Inferior parietal cortex (tissue), 1 donor: ENCODE measurements at regions not wholly inside any gene's neighbourhood (a gene's known extent, or its start where the extent isn't known, plus 50 kb on each side); places are given as distances from the start of the nearest gene placed in this dataset.

ENCODE experiments used
- DNase-seq: peaks from one replicate; pipeline ENCODE4 v3.0.0-alpha.2; 2016; ENCODE audit errors: extremely low spot score

DNA sequence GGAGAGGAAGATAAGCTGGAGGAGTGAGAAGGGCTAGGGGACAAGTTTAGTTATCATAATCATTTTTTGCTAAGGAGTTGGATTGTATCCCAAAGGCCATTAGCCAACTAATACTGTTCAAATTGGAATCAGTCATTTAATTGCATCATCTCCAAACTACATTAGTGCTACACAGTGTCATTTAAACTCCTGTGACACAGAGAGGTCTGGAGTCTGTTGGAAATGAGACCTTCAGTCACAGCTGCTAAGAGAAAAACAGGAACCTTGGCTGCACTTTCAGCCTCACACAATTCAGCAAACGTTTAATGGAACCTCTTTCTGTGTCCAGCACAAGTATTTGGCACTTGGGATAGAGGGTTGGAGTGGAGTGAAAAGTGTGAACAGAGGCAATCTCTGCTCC lies 175.5 kb upstream of the MGAT5 start:
- no peak for DNase-seq

DNA sequence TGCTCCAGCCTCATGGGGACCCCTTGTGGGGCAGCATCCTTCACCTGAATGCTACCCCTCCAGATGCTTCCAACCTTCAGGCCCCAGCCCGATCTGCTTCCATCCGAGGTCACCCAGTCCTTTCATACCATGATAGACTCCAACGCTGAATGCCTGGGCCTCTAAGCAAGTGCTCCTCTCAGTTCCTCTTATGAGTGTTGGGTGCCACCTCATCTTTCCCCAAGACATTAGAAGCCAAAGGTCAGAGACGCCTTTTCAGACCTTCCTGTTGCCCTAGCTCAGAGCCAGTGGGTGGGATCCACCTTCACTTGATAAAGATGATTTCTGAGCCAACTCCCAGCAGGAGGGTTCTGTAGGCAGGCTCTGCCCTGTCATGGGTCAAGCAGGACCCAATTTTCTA lies 174.5 kb upstream of the MGAT5 start:
- no peak for DNase-seq

DNA sequence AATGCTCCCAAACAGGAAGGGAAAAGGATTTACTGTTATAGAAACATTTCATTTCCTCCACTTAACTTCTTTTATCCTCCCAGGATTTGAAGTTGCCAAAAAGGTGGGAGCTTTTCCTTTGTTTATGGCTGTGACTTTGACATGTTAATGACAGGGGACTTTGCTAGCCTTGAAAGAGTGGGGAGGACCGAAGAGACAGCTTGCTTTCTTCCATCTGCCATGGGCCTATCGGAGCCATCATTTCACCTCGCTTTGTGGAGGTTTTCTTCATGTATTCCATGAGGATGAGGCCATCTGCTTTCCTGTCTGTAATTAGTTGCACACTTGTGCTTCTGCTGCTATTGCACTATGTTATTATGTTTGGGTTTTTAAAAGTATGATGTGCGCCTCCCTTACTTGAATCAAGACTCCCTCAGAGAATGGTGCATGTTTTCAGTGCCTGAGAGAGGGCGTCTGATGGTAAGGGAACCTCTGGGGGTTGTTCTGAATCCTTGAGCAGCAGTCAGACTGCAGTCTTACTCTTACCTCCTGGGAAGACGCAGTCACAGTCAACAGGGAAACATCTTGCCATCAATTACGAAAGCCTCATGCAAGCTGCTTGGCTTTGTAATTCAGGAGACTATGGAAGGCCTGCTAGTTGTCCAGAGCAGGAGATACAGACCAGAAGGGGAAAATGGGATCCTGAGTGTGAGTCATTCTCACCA lies 173.3 kb upstream of the MGAT5 start:
- no peak for DNase-seq

DNA sequence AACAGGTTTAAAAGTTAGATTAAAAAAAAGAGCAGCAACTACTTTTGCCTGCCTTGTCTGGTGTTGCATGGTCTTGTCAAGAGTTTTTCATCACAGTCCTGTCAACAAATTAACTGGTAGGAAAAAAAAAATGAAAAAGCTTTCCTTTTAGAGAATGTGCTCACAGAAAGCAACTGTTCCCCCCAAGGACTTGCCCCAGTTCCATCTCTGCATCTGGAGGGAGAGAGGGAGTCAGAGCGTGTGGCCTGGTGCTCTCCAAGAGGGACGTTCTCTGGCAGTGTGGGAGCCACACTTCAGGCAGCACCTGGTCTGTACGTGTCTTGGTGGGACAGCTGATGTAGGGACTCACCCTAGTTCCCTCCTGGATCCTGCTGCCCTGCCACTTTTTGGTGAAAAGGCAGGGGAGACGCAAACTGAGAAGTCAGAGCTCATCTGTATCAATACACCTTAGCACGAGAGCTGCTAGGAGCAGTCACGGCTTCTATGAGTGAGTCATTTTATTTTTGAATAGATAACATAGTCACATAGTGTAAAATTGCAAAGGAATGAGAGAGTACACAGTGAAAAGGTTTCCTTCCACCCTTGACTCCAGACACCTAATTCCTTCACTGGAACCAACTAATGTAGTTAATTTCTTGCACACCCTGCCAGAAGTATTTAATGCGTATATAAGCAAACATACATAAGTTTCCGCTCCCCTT lies 172.5 kb upstream of the MGAT5 start:
- no peak for DNase-seq

DNA sequence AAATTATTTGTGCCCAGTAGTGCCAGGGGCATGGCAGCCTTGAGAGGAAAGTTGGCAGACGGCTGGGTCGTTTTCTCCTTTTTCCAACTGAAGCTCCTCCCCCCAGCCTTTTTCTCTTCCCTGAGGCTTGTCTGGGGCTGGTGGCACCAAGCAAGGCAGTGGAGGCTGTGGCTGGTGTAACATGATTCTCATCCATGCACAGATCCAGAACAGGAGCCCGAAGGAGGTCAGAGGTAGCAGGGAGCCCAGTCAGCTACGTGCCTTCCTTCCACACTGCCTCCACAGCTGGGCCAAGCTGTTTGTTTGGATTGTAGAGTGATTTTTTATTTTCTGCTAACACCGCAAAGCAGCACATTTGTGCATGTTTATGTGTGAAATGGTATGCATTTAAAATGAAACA lies 170.3 kb upstream of the MGAT5 start:
- DNase-seq = no peak

DNA sequence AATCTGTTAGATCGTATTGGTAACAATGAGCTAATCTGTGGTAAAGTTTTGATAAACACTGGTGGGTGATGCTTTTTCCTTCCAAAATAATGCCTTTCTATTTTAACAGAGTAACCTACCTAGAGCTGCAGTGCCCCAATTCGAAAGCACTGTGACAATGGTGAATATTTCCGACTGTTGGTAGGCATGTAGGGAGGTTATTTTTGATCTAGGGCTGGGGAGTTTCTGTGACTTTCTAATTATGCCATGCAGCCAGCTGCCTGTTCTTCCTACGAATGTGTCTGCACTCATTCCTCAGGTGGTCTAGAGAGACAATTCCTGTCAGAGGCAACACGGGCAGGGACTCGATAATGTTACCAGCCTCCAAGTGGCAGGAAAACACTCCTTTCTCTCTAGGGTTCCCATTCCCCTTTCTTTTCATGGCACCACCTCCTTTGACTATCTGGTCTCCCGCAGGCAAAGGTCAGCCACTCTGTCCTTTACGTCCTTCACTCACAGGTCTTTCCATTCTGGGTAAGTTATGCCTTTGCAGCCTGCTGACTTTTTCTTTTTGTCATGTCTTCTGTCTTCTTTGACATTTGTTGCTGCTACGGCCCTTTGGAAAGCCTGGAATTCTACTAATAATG lies 167.2 kb upstream of the MGAT5 start:
- no peak for DNase-seq

DNA sequence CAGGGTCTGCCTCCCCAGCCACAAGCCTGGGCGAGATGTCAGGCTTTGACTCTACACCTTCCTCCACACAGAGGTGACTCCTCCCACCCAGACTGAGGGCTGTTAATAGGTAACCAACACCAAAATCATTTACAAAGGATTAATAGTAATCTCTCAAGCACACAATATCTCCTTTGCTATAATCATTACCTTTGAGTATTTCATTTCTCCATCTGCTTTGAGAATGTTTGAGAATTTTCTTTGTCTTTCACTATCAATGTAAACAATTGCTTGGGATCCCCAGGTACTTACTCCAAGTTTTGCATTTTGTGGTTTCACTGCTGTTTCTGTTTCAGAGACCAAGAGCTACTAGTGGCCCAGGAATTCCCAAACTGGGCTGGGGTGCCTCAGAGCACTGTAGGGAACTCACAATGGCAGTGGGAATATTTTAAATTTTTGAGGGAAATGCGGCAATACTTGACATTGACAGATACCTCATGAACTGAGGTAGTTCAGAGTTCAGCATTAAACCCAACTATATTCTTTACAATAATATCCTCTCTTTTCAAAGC lies 166.4 kb upstream of the MGAT5 start:
- no peak for DNase-seq

DNA sequence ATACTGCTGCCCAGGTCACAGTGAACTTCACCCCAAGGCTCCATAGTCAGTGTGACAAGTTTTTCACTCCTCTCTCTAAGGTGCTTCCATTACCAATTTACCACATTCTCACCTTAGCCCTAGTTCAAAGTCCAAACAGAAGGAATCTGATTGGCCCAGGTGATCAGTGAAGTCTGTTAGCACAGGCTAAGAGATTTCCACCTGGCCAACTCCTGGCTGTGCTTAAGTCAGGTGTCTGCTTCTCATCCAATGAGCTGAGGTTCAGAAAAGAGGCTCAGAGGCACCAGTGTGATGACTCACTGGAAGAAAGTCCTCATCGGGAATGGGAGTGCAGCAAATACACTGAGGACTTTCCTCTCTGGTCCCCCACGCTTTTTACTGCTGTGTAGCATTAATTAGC lies 164.4 kb upstream of the MGAT5 start:
- DNase-seq = no peak

DNA sequence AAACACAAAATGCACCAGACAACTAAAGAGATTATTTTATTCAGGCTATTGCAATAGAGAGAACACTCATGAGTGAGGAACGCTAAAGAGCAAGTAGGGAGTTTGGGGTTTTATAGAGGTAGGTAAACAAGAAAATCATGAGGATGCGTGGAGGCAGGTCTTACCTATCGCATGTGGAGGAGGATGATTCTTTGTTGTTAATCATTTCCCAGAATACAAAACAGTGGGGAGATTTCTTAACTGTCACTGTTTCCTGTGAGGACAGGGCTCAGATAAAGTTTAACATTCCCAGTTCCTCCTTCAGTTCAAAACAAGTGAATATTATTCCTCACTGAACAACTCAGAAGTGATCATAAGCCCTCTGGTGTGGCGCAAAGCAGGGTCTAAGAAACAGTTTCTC lies 156.1 kb upstream of the MGAT5 start:
- no peak for DNase-seq

DNA sequence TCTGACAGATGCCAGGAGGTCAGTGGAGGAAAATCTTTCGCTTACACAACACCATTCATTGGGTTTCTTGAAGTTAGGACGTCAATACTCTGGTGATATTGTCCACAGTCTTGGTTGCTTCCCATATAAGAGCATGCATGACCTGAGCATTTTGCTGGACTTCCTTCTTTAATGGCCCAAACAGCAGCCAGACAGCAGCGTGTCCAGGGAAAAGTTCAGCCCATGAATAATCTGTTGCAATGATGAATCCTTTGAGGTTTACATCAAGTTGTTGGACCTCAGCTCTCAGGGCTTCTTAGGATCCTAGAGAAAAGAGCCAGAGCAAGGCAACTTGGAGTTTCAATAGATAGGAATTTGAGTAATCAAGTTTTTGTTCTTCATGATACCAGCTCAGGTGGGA lies 155.6 kb upstream of the MGAT5 start:
- no peak for DNase-seq

DNA sequence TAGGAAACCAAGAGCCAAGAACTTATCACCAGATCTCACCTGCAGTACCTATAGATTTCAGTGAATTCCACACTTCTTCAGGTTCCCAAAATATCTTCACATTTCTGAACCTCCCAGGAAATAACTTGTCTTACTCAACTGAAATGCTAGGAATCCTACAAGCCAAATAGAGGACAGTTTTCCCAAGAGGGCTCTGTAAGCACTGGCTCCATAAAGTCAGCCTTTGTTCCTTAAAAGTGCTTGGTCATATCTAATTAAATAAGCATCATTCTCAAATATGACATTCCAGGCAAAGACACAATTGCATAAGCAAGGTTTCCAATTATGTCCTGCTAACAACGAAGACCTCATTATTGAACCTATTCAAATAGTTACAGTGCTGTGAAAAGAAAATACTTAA lies 154.6 kb upstream of the MGAT5 start:
- DNase-seq = no peak

DNA sequence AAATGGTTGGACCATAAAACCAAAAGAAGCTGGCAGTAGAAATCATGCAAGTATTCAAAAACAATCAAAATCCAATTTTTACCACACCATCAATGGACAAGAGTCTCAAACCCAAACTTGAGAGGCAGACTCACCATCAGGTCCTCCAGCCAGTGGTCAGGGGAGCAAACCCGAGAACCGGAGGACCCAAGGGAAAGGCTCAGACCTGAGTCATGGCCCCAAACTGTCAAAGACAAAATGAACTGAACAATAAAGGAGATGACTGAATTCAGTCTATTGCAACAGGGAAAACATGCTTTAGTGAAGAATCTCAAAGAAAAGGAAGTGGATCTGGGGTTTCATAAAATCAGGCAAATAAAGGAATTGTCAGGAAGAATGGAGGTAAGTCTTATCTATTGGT lies 150.7 kb upstream of the MGAT5 start:
- DNase-seq = no peak

DNA sequence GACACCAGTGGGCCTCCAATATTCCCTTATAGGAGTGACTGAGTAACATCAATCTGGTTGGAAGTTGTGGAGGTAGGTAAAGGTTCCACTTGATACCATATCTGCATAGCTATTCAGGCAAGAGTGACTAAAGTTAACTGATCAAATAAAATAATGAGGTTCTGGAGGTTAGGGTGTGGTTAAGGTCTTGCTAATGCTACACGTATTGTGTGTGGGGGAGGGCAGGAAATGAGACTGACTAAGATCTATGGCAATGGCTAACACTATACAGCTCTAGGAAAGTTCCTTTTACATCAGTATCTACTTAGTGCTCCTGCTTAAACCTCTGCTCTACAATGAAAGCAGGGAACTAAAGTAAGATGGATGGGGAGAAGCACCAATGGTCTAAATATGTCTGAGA lies 149.1 kb upstream of the MGAT5 start:
- no peak for DNase-seq

DNA sequence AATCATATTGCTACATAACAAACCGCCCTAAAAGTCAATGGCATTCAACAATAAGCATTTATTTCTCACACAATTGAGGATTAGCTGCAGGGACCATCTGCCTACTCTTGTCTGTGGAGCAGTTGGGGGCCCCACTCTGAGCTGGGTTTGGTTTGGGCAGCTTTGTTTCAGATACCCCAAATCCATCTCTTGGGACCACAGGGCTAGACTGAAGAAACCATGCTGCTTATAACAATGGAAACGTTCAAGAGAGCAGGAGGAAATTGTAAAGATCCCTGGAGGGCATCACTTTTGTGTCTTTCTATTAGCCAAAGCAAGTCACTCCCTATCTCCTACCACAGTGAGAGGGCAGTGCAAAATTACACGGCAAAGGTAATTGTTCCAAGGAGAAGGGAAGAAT lies 146.5 kb upstream of the MGAT5 start:
- DNase-seq = no peak

DNA sequence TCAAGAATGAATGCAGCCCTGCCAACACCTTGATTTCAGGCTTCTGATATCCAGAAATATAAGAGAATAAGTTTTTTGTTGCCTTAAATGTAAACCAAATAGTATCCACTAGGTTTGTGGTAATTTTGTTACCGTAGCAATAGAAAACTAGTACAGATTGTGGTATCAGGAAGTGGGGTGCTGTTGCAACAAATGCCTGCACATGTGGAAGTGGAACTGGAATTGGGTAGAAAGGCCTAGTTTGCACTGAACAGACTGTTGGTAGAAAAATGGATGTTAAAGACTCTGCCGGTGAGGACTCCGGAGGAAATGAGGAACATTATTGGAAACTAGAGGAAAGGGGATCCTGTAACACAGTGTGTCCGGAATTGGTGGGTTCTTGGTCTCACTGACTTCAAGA lies 145.8 kb upstream of the MGAT5 start:
- no peak for DNase-seq

DNA sequence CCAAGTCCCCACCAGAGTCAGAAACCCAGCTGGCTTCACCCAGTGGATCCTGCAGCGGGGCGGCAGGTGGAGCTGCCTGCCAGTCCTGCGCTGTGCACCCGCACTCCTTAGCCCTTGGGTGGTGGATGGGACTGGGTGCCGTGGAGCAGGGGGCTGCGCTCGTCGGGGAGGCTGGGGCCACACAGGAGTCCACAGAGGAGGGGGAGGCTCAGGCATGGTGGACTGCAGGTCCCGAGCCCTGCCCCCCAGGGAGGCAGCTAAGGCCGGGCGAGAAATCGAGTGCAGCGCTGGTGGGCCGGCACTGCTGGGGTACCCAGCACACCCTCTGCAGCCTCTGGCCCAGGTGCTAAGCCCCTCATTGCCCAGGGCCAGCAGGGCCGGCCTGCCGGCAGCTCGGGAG lies 144.6 kb upstream of the MGAT5 start:
- DNase-seq = no peak

DNA sequence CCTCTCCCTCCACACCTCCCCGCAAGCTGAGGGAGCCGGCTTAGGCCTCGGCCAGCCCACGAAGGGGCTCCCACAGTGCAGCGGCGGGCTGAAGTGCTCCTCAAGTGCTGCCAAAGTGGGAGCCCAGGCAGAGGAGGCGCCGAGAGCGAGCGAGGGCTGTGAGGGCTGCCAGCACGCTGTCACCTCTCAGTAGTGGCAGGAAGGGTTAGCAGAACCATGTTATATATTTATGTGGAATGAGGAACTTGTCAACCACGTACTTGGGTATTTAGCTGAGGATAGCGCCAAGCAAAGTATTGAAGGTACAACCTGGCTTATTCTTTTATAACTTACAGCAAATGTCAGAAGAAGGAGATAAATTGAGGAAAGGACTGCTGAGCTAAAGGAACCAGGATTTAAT lies 144.1 kb upstream of the MGAT5 start:
- DNase-seq = no peak

DNA sequence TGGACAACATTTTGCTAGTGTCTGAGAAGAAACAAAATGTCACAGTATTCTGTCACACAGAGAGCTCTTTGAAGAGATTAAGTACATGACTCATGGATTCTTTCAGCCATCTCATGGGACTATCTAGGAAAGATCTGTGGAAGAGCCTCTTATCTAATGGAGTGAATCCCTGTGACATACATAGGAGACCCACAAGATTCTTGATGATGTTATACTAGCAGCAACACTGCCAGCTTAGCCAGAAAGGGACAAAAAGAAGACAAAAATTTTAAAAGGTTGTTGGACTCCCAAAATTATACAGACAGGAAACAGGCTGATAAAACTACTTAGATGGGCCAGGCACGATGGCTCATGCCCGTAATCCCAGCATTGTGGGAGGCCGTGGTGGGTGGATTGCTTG lies 143.3 kb upstream of the MGAT5 start:
- DNase-seq = no peak

DNA sequence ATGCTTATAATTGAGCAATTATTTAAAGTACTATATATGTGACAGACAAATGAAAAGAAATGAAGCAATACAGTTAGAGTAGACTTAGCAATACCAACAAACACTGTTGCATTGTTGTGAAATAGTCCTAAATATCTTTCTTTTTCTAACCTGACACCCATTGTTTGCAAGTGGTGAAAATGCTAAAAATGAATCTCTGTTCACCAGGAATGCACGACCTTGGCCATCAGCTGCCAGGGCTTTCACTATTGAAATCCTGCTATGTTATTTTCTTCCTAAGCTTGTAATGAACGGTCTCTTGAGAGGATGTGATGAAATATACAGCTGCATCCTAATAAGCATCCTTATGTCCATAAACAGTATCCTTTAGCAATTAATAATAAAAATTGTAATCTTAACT lies 136.2 kb upstream of the MGAT5 start:
- DNase-seq = no peak

DNA sequence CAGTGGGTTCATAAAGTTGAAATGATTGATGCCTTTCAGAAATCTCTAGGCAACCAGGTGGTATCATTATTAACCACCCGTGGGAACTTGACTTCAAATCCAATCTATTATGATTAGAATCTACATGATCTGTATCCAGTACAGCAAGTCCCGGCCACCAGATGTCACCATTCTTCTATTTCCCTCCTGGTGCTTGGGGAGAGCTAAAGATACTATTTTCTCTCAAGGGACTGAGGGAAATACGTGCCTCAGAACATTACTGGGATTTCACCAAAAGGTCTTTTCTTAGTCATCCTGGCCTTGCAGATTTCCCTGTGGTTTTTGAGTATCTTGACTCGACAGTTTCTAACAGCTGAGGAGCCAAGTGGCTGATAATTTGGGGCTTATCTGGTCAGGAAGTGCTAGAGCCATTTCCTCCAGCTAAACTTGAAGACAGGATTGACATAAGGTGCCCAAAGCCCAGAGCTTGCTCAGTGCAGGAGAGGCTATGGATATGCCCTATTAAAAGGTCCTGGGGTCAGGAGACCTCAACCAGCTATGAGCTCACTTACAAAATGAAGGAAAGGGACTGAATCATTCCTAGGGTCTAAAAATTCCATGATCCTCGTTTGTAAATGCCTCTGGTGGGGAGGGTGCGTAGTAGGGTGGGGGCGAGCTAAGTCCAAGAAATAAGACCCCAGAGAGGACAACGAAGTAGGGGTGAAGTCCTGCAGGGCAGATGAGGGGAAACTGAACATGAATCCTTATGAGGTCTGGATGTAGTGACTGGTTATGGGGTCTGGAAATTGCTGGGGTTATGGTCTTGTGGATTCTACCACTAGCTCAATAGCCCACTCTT lies 135.4 kb upstream of the MGAT5 start:
- DNase-seq = peak; percentile 95

DNA sequence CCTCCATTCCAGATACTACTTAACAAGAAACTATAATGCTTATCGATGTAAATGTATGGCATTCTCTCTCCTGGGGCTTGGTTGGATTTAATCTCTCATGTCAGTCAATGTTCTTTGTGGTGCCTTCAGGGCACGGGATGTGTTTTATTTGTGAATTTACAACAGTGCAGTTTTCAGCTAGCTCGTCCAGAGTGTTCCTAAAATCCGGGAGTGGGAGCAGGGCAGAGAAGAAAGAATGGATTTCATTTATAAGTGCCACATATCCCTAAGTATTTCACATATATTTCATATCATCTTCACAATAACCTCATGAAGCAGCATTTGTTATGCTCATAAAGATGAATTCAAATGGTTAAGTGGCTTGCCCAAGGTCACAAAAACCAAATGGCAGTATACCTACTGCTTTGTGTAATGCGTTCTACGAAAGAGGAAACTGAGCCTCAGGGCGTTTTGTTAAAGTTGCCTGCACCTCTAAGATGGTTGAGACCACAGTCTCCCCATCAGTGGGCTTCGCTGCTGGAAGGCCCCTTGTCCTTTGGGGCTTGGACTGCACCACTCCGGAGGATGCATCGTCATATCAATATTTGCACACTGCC lies 134.7 kb upstream of the MGAT5 start:
- no peak for DNase-seq
